Stimulated activated CD8-positive, alpha-beta memory T cell treated with anti-CD3 and anti-CD28 coated beads, Interleukin-15, amount 100 ng/mL, for 24 hours (primary cell): ENCODE measurements at regions not wholly inside any gene's neighbourhood (a gene's known extent, or its start where the extent isn't known, plus 50 kb on each side); places are given as distances from the start of the nearest gene placed in this dataset.
"Not testable (repeated sequence)": the region's sequence is repeated elsewhere in the genome, so short reads cannot be mapped to it uniquely, and the experiment has no call there.

Experiments
- DNase-seq: peaks from one replicate; pipeline ENCODE4 v3.0.0-alpha.2; 2020; ENCODE audit warnings: low read depth

DNA sequence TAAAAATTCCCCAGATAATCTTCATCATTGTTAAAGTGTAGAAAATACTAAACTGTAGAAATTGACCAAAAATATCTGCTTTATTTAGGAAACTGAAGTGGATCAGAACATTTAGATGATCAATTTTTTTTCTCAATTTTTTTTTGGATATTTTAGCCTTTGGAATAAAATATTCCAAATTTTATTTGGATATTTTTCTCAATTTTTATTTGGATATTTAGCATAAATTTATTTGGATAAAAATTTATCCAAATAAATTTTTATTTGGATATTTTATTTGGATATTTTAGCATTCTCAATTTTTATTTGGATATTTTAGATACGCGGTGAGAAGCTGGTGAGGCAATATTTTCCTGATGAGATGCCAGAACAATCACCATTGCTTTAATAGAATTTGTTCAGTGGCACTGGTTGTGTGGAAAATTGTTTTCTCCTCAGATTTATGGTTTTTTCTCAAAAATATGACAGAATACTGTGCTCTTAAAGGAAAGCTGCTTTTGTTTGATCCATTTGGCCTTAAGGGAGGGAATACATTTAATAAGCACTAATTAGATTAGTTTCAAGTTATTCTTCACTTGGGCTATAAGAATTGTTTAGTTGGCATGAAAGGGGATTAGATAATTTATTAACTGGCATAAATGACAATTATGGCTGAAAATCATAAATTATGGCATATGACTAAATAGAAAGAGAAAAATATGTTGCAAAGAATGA, 470.1 kb downstream of the MFSD1 start:
- DNase-seq, result no peak

DNA sequence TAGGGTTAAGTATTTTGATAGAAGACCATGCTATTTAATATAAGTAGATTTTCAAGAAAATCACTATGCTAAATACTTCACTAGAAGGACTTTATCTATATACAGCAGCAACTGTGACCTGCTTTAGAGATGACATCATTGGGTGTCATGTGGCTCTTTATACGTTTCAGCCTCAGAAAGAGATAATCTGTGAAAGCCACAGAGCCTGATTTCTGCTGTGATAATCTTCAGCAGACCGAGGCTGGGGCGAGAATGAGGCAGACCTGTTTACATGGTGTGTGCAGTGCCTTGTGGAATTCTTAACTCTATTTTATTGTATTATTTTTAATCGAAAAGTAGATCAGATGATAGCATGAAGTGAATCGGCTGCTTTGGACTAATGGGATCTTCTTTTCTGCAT, 471.2 kb downstream of the MFSD1 start:
- DNase-seq, result no peak

DNA sequence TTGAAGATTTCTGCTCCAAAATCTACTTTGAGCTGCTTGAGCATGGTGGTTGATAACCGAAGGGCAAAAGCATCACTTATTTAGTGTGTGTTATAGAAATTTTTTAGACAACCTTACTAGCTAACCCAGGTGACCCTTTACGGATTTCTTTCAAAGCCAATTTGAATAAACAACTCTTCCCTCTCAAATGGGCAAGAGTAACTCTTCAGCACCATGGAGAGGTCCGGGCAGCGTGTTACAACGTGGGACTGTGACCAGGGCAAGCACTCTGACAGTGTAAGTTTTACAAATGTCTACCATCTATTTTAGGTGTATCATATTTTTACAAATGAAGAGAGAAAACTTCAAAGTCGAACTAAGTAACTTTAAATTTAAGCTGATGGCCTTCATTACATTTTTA, 471.8 kb downstream of the MFSD1 start:
- no peak for DNase-seq

DNA sequence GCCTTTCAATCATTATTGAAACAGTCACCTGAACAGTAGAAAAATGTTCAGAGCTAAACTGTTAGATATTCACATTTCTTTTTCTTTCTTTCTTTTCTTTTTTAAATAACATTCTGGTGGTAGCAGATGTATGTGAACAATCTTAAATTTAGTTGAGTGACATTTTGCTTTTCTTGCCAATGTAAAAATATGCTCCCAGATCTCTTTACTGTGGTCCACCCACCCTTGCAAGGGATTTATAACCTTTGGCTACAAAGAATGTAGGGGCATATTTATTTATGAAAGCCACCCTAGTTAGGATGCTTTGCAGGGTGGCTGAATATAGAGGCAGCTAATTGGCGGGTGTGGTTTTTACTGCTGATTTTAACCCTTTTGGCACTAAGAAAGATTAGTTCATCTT, 473.9 kb downstream of the MFSD1 start:
- DNase-seq, result no peak

DNA sequence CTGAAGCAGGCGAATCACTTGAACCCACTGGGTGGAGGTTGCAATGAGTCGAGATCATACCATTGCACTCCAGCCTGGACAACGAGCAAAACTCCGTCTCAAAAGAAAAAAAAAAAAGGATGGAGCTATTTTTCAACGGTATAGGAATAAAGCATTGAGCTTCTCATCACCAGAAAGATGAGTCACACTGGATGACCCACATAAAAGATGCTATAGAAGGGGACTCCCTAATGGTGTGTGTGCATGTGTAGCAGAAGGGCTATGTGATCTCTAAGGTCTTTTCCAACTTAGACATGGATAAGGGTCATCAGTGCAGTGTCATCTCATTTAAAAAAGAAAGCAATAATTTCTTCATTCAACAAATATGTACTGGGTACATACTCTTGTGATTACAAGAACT, 476.0 kb downstream of the MFSD1 start:
- DNase-seq, result no peak

DNA sequence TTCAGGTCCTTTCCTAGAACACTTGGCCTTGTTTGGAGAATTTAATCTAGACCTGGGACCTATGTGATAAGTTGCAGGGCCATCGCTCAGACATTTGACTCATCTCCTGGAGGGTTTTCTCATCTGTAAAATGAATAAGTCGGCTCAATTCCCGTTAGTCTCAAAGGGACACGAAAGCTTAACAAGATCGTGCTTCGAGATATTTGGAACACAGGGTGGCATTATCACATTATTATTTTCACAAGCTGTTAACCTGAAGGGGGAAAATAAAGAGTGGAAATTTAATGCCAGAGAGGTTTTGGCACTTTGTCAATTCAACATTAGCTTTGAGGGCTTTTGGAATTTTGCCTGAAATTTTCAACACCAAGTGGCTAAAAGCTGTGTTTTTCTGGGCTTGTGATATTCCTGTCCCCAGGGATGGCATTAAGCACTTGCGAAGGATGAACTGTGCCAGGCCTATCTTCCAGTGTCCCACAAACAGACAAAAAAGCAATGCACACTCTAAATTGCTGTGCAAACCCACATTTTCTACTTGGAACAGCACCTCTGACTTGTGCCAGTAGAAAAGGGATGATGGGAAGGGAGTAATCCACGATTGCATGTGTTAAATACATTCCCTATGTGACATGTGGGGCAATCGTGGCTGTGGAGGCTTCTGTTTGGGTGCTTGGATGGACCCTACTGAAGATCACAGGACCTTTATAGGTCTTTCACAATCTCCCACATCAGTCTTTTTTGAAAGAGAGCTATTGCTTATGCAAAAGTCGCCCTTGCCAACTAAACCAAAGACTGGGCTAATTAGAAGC, 478.7 kb downstream of the MFSD1 start:
- no peak for DNase-seq

DNA sequence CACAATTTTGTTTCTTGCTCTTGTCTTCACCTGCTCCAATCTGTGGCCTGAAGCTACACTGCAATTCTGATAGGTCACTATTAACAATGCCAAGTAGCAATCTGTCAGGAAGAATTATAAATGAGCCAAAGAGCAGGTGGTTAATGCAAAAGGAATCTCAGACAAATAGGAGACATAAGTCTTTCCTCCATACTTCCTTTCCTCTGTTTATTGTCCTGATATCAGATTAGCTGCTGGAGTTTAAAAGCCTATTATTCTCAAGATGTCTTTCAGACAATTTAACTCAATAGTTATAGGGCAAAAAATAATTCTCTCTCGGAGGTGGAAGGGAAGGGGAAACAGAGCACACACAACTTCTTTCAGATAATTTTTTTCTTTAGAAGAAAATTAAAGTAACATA, 491.6 kb downstream of the MFSD1 start:
- DNase-seq, result no peak

DNA sequence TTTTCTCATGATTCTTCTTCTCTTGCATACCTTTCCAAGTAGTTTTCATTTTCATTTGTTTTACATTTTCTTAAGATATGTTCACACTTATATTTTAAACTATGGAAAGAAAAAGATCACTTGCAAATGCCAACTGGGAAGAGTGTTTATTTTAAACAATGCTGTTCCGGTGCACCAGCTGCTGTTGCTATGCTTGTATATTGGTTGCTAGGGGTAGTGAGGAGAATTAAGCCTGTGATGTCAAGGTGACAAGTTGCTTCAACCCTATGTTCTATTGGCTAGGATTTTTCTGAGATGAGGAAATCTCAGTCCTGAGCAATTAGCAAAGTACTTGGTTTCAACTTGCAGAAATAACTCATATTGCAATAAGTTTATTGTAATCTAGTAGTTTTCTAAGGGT, 500.1 kb downstream of the MFSD1 start:
- no peak for DNase-seq

DNA sequence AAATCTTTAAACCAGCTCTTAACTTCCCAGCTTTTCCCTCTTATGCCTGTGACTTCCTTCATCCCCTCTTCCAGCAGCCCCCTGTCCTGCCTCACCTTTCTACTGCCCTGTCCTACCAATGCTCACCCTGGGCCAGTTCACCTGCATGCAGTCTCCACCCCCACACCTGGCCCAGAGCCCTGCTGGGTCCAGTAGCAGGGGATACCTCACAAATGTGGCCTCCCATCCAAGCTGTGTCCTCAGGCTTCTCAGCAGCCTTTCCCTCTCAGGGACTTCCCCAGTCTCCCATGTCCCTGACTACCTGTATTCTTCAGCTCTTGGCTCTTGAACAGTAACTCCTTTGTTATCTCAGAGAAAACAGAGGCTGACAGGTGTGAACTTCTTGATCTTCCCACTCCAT, 503.2 kb downstream of the MFSD1 start:
- no peak for DNase-seq

DNA sequence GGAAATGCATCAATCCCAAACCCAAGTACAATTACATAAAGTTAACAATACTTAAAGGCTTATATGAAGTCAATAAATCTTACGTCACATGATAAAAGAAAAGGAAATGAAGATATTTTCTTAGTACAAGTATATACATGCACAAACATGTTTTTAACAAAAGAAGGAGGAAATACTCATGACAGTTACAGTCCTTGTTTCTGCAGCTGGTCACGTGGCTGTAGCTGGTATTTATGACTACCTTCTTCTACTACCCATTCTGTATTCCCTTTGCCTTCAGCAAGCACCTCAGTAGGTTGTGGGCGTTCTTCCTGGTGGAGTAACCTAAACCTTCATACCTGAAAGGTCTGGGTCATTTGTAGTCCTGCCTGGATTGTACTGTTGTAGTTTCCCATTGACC, 514.9 kb downstream of the MFSD1 start:
- DNase-seq, result not testable (repeated sequence)

DNA sequence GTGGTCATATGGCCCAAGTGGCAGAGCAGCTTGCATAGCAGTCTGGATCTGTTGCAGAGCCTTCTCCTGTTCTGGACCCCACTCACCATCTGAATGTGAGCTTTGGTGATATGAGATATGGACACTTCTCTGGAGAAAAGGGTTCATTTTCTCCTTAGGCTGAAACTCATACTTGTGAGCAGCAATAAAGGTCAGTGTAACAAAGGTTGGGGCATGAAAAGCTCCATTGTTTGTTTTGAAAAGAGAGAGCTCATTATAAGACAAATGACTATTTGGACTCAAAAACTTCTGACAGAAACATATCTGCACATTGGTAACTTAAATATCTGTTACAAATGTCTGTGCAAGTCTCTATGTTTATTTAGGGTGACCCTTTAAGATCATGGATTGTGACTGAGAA, 517.3 kb downstream of the MFSD1 start:
- DNase-seq, result no peak

DNA sequence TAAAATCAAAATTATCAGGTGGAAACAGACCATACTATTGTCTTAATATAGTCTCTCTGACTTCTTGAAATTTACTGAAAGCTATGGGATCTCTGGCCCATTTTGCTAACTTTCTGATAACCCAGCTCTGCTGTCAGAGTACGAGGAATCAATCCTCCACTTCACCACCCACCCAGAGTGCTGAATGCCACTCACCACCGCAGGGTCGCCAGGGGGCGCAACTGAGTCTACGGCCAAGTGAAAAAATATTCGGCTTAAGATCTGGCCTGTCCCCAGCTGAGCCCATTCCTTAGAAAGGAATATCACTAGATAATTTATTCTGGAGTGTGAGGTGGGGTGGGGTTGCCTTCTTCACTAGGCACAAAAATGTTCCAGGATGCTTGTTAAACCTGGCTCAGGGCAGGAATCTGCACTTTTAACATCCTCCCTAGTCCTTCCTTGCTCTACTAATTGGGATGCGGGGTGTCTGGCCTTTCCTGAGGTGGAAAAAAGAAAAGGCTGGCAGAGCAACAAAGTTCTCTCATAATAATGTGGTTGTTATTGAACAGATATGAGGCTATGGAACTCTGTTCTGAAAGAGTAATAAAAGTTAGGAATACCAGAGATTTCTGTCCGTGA, 520.6 kb downstream of the MFSD1 start:
- no peak for DNase-seq

DNA sequence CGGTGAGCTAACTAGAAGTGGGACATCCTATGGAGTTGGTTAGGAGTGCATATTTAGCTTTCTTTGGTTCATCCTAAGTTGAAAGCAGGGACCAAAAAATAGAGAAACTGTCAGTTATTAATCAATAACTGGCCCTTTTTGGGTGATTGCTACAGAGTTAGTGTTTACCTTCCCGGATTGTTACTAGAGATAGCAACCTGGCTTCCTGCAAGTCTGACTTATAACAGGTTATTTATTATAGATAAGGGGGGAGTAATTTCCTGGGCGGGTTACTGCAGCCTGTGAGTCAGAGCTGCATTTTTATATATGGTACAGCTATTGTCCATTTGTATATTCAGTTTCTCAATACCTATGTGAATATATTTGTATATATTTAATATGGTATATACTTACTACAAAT, 522.0 kb downstream of the MFSD1 start:
- no peak for DNase-seq

DNA sequence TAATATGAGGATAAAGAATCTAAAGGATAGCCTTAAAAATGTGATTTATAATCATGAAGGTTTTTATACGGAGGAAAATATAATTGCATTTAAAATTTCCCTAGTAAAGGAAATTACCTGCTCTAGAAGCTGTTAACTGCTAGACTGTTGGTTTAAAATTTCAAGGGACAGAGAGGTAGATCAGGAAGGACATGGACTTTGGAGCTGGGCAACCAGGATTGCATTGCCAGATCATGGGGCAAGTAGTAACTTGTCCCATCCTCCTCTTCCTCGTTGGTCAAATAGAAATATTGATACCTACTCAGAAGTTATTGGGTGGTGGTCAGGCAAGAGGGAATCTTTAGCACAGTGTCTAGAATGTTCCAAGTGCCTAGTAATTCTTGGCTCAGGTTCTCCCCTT, 525.1 kb downstream of the MFSD1 start:
- no peak for DNase-seq

DNA sequence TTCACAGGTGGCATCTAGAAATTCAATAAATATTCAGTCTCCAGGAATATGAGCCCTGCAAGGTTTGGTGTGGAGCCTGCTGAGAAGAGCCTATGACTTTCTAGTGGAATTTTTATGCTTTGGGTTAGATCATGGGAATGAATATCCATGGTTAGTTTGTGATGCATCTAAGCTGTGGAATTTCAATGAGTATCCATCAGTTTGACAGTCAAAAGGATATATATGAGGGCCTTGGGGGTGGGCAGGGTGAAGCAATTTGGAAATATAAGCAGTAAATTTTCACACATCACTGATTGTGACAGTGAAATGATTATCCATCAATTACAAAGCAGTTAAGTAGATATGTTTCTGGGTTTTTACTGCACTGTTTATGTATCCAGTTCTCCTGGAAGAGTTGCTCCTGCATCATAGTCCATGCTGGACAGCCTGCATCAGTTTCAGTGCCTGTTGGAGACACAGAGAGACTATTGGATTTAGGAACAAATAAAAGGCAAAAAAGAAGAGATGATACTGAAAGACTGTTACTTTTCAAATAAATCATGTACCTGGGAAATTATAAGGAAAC, 530.8 kb downstream of the MFSD1 start:
- DNase-seq, result no peak

DNA sequence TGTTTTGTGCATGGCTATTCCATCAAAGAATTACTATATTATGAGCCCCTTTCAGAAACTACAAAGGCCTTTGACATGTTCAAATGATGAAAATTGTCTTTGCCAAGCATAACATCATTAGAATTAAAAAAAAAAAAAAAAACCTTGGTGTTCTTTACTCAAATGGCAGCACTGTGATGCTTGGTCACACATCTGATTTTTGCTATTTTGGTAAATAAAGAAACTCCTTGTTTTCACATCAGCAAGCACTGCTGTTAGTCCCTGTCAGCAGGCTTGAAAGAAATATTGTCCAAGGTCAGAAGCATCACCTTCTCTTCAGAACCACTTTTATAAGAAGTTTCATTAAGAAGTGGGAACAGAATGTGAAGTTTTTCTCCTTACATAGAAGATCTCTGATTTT, 537.3 kb downstream of the MFSD1 start:
- no peak for DNase-seq

DNA sequence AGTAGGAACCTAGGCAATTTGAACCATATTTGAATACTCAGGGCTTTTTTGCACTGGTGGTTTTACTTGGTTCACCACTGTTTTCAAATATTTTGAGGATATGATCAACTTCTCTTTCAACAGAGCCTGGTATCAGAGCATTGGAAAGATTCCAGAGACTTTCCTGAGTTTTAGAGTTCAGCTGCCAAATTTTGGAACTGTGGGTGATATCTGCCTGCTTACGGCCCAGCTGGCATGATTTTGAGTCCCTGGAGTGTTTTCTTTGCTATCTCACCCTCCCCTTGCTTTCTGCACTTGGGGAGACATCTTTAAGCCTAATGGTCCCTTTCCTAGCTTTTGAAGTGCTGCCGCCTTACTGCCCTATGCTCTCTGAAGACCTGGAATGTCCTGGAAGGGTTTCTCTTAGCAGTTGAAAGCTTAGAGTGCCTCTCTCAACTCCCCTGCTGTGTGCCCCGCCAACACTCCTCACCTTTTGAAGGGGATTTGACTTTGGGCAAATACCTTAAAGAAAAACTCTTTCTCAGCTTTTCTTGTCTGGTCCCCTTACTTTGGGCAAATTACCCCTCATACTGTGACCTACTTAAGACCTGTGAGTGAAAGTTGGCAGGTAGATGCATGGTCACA, 539.1 kb downstream of the MFSD1 start:
- no peak for DNase-seq

DNA sequence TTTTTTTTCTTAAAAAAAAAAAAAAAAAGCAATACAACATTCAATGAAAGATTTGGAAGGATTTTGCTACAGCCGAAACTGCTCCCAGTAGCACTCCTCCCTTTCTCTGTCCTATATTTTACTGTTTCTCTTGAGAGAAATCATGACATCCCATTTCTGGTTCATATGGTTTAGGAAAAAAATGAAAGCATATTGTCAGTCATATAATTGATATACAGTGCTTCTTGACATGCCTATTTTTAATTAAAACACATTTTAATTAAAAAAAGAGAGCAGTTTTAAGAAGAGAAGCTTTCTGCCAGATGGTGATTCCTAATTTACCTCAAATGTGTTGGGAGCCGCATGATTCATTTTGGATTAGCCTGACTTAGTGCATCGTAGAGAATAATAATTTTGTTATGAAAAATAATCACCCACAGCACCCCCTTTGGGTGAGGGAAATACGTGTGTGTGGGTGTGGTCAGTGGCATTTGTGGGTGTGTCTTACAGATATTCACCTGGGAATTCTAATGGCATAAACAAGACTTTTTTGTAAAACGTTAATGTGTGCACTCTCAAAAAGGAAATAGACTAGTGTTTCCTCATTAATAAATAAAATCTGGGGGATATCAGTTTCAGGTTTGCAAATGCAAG, 544.5 kb downstream of the MFSD1 start:
- no peak for DNase-seq

DNA sequence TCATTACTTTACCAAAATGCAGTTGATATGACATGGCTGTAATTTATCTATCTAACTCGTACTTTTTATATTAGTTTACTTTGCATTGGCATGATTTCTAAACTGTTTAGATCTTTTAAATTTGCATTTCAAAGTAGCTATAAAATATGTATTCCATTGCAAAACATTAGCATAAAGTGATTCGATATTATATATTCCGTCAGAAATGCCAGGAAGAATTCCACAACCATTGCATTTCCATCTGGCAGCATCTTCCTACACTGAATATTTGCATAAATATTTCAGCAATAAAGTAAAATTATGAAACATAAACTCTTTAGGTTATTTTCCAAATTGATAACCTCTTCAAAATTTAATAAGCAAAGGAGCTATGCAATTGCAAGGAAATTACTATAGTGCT, 546.6 kb downstream of the MFSD1 start:
- DNase-seq, result no peak

DNA sequence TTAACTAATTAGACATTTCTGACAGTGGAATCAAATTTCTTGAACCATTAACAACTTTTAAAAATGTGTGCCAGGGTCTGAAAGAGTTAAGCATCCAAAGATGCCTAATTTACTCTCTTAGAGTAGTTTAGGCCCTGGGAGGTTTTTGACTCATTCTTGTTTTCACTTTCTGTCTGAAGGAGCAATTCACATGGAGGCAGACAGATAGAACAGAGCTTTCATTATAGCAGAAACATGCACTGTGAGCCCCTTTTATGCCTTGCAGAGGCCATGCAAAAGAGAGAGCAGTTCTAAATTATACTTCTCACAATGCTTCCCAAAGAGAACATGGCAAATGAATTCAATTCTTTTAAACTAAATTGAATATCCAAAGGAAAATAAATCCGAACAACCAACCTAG, 554.8 kb downstream of the MFSD1 start:
- no peak for DNase-seq

DNA sequence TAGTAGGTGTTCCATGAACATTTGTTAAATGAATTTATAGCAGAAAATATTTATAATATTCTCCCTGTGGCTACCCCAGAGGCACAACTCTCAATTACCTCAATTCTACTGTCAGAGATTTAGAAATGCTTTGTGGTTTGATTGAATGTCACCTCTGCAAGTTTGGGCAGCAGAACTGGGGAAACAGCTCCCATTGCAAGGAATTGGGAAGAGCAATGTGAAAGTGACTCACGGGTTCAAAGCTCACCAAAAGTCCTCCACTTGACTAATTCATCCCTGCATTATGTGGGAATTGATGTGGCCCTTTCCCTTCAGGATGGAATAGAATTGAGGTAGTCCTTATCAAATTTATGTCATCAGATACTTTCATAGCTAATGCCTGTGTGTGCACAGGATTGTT, 562.7 kb downstream of the MFSD1 start:
- DNase-seq, result no peak

DNA sequence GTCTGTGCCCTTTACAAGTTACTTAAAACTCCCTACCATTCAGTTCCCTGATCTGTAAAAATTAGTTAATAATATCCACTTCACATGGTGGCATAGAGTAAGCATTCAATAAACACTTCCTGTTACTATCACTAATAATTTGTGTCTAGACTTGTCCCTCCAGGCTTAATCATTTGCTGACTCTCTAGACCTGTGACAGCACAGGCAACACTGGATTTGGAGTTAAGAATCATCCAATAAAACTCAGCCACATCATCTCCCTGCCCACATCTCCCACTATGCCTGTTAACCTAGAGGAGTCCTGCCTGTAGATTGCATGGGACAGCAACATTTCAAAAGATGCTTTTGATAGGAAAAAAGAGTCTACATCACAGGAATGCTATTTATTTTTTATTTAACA, 564.6 kb downstream of the MFSD1 start:
- no peak for DNase-seq
